ENCODE measurements at regions not wholly inside any gene's neighbourhood (a gene's known extent, or its start where the extent isn't known, plus 50 kb on each side); places are given as distances from the start of the nearest gene placed in this dataset.

DNA sequence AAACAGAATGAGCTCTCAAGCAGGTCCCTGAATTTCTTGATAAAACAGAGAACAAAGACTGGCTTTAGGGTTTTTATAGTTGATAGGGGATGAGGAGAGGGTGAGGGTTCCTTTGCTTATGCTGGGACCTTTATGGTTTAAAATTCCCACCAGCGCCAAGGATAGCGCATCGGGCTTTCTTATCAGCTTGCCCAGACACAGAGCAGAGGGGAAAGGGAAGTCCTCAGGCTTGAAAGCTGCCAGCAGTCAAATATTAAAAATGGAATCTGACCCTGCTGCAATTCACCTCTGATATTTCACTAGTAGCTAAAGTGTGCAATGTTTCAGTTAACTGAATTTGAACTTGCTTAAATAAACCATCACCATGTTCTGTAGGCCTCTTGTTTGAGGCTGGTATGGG, 55.0 kb upstream of the EPHA3 start:
- TF ChIP-seq, protein P1, sequence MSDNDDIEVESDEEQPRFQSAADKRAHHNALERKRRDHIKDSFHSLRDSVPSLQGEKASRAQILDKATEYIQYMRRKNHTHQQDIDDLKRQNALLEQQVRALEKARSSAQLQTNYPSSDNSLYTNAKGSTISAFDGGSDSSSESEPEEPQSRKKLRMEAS (IDR thresholded peaks at IDR 0.05; ENCODE audit: low read depth, low read length) = no peak
- TF ChIP-seq, protein P2, sequence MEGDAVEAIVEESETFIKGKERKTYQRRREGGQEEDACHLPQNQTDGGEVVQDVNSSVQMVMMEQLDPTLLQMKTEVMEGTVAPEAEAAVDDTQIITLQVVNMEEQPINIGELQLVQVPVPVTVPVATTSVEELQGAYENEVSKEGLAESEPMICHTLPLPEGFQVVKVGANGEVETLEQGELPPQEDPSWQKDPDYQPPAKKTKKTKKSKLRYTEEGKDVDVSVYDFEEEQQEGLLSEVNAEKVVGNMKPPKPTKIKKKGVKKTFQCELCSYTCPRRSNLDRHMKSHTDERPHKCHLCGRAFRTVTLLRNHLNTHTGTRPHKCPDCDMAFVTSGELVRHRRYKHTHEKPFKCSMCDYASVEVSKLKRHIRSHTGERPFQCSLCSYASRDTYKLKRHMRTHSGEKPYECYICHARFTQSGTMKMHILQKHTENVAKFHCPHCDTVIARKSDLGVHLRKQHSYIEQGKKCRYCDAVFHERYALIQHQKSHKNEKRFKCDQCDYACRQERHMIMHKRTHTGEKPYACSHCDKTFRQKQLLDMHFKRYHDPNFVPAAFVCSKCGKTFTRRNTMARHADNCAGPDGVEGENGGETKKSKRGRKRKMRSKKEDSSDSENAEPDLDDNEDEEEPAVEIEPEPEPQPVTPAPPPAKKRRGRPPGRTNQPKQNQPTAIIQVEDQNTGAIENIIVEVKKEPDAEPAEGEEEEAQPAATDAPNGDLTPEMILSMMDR (IDR thresholded peaks at IDR 0.05; ENCODE audit: low read depth, low read length) = no peak
- no peak for TF ChIP-seq POLR2A (IDR thresholded peaks at IDR 0.05; ENCODE audit: extremely low read depth, insufficient read length)

All from NB4 (cell line).